ENCODE measurements at regions not wholly inside any gene's neighbourhood (a gene's known extent, or its start where the extent isn't known, plus 50 kb on each side); places are given as distances from the start of the nearest gene placed in this dataset.

DNA sequence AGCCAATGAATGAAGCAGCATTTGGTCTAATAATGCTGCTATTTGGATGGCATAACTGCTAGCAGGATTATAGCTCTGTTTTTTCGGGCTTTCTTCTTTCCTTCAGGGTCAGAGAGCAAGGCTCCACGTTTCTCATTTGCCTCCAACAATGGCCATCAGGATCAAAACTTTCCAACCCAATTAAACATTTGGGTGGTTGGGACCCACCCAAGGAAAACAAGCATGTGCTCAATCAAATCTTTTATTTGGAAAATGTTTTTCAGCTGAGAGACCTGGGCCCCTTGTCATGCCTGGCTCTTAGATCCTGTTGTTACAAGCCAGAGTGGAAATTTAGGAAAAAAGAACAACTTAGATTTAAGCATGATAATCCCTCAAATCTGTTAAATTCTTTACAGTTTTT is 373.1 kb upstream of the USP24 start:
- no peaks in the 10 kb centered on the region for H3K36me3 ChIP-seq (ENCODE audit: insufficient read depth, low read length)
- H3K4me1 ChIP-seq (ENCODE audit: insufficient read depth, low read length, severe bottlenecking): no peaks in the 10 kb centered on the region
- no peaks in the 10 kb centered on the region for H4K20me1 ChIP-seq (ENCODE audit: insufficient read depth, low read length)
- H3K79me2 ChIP-seq (ENCODE audit: insufficient read depth, low read length): no peaks in the 10 kb centered on the region
- TF ChIP-seq, protein P1, sequence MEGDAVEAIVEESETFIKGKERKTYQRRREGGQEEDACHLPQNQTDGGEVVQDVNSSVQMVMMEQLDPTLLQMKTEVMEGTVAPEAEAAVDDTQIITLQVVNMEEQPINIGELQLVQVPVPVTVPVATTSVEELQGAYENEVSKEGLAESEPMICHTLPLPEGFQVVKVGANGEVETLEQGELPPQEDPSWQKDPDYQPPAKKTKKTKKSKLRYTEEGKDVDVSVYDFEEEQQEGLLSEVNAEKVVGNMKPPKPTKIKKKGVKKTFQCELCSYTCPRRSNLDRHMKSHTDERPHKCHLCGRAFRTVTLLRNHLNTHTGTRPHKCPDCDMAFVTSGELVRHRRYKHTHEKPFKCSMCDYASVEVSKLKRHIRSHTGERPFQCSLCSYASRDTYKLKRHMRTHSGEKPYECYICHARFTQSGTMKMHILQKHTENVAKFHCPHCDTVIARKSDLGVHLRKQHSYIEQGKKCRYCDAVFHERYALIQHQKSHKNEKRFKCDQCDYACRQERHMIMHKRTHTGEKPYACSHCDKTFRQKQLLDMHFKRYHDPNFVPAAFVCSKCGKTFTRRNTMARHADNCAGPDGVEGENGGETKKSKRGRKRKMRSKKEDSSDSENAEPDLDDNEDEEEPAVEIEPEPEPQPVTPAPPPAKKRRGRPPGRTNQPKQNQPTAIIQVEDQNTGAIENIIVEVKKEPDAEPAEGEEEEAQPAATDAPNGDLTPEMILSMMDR (IDR thresholded peaks at IDR 0.05; ENCODE audit: low read length): no peak
- TF ChIP-seq EZH2 (IDR thresholded peaks at IDR 0.05; ENCODE audit: borderline replicate concordance, low read length): no peak
- no peak overlapping the region for H3K4me2 ChIP-seq (ENCODE audit: low read length)
- no peaks in the 10 kb centered on the region for H3K9me3 ChIP-seq (ENCODE audit: low read length)
- H3F3A ChIP-seq (ENCODE audit: insufficient read depth, low read length): no peaks in the 10 kb centered on the region
- H3K9ac ChIP-seq (ENCODE audit: low read length): no peak overlapping the region
- H3K9me2 ChIP-seq (ENCODE audit: low read depth, low read length): no peaks in the 10 kb centered on the region
- no peak overlapping the region for H3K4me3 ChIP-seq (ENCODE audit: low read depth, low read length, poor library complexity, severe bottlenecking)
- H3K27me3 ChIP-seq (ENCODE audit: insufficient read depth, low read length): no peaks in the 10 kb centered on the region
- no peak overlapping the region for H2AFZ ChIP-seq (ENCODE audit: low read length)
- H3K27ac ChIP-seq (ENCODE audit: low read depth, low read length, poor library complexity, severe bottlenecking): no peak overlapping the region

GRCh38 chr1:55586771-55587170 is 371.6 kb upstream of the USP24 start:
- no peaks in the 10 kb centered on the region for H3K36me3 ChIP-seq (ENCODE audit: insufficient read depth, low read length)
- no peaks in the 10 kb centered on the region for H3K27me3 ChIP-seq (ENCODE audit: insufficient read depth, low read length)
- H3K9me2 ChIP-seq (ENCODE audit: low read depth, low read length): no peaks in the 10 kb centered on the region
- no peak overlapping the region for H2AFZ ChIP-seq (ENCODE audit: low read length)
- TF ChIP-seq, protein P1 (IDR thresholded peaks at IDR 0.05; ENCODE audit: low read length): no peak
- no peak for TF ChIP-seq EZH2 (IDR thresholded peaks at IDR 0.05; ENCODE audit: borderline replicate concordance, low read length)
- H3F3A ChIP-seq (ENCODE audit: insufficient read depth, low read length): no peaks in the 10 kb centered on the region
- no peaks in the 10 kb centered on the region for H3K4me1 ChIP-seq (ENCODE audit: insufficient read depth, low read length, severe bottlenecking)
- H3K27ac ChIP-seq (ENCODE audit: low read depth, low read length, poor library complexity, severe bottlenecking): no peak overlapping the region
- no peak overlapping the region for H3K9ac ChIP-seq (ENCODE audit: low read length)
- no peak overlapping the region for H3K4me3 ChIP-seq (ENCODE audit: low read depth, low read length, poor library complexity, severe bottlenecking)
- H3K9me3 ChIP-seq (ENCODE audit: low read length): no peaks in the 10 kb centered on the region
- H4K20me1 ChIP-seq (ENCODE audit: insufficient read depth, low read length): no peaks in the 10 kb centered on the region
- no peaks in the 10 kb centered on the region for H3K79me2 ChIP-seq (ENCODE audit: insufficient read depth, low read length)
- H3K4me2 ChIP-seq (ENCODE audit: low read length): no peak overlapping the region

GRCh38 chr1:55585402-55585792 is 370.2 kb upstream of the USP24 start:
- no peaks in the 10 kb centered on the region for H3K36me3 ChIP-seq (ENCODE audit: insufficient read depth, low read length)
- H3K9me2 ChIP-seq (ENCODE audit: low read depth, low read length): no peaks in the 10 kb centered on the region
- TF ChIP-seq EZH2 (IDR thresholded peaks at IDR 0.05; ENCODE audit: borderline replicate concordance, low read length): no peak
- H3K27me3 ChIP-seq (ENCODE audit: insufficient read depth, low read length): no peaks in the 10 kb centered on the region
- H3F3A ChIP-seq (ENCODE audit: insufficient read depth, low read length): no peaks in the 10 kb centered on the region
- H3K79me2 ChIP-seq (ENCODE audit: insufficient read depth, low read length): no peaks in the 10 kb centered on the region
- no peak overlapping the region for H3K4me2 ChIP-seq (ENCODE audit: low read length)
- H3K4me3 ChIP-seq (ENCODE audit: low read depth, low read length, poor library complexity, severe bottlenecking): no peak overlapping the region
- H3K4me1 ChIP-seq (ENCODE audit: insufficient read depth, low read length, severe bottlenecking): no peaks in the 10 kb centered on the region
- H3K27ac ChIP-seq (ENCODE audit: low read depth, low read length, poor library complexity, severe bottlenecking): no peak overlapping the region
- H4K20me1 ChIP-seq (ENCODE audit: insufficient read depth, low read length): no peaks in the 10 kb centered on the region
- no peak overlapping the region for H3K9ac ChIP-seq (ENCODE audit: low read length)
- no peaks in the 10 kb centered on the region for H3K9me3 ChIP-seq (ENCODE audit: low read length)
- H2AFZ ChIP-seq (ENCODE audit: low read length): no peak overlapping the region
